ENCODE measurements at regions not wholly inside any gene's neighbourhood (a gene's known extent, or its start where the extent isn't known, plus 50 kb on each side); places are given as distances from the start of the nearest gene placed in this dataset.
"Not testable (repeated sequence)": the region's sequence is repeated elsewhere in the genome, so short reads cannot be mapped to it uniquely, and the experiment has no call there.

- H3K27ac ChIP-seq = no peak overlapping the region
- H3K36me3 ChIP-seq (ENCODE audit: low read depth, missing control alignments) = no peaks in the 10 kb centered on the region
- DNase-seq = no peak
- intact Hi-C loops (cut with DNase I; ENCODE audit: low total_unique reads) = no loop called here
- no peaks in the 10 kb centered on the region for H3K27me3 ChIP-seq
- H3K4me3 ChIP-seq = no peak overlapping the region
- no peak for TF ChIP-seq CTCF (IDR thresholded peaks at IDR 0.05)
- TF ChIP-seq POLR2A (IDR thresholded peaks at IDR 0.05) = no peak
- no peaks in the 10 kb centered on the region for H3K4me1 ChIP-seq
- no peaks in the 10 kb centered on the region for H3K9me3 ChIP-seq
- 61 to 63% methylated on average over 2 of the region's 2 CpGs for WGBS, 2 donors
These were observed 117.3 kb upstream of the CDK6 start for GRCh38 chr7:92953657-92954056.

GRCh38 chr7:92949748-92950147 is 113.4 kb upstream of the CDK6 start:
- Histone ChIP-seq H3K4me1 (no peaks in the 10 kb centered on the region), H3K27ac (no peak overlapping the region), H3K9me3 (no peaks in the 10 kb centered on the region), H3K27me3 (no peaks in the 10 kb centered on the region), H3K4me3 (no peak overlapping the region), H3K36me3 (ENCODE audit: low read depth, missing control alignments) (no peaks in the 10 kb centered on the region)
- intact Hi-C loops (cut with DNase I; ENCODE audit: low total_unique reads) = no loop called here
- WGBS, 2 donors = 57% methylated on average over 1 of the region's 1 CpG
- TF ChIP-seq POLR2A (IDR thresholded peaks at IDR 0.05) (no peak), CTCF (IDR thresholded peaks at IDR 0.05) (no peak)
- DNase-seq = no peak

GRCh38 chr7:92945840-92946239 is 109.5 kb upstream of the CDK6 start:
- no peak overlapping the region for H3K4me3 ChIP-seq
- intact Hi-C loops (cut with DNase I; ENCODE audit: low total_unique reads) = no loop called here
- no peak overlapping the region for H3K27ac ChIP-seq
- H3K36me3 ChIP-seq (ENCODE audit: low read depth, missing control alignments) = no peaks in the 10 kb centered on the region
- WGBS, 2 donors = 57 to 70% methylated on average over 4 of the region's 4 CpGs
- TF ChIP-seq POLR2A (IDR thresholded peaks at IDR 0.05) (no peak), CTCF (IDR thresholded peaks at IDR 0.05) (no peak)
- no peak for DNase-seq
- H3K27me3 ChIP-seq = no peaks in the 10 kb centered on the region
- no peaks in the 10 kb centered on the region for H3K4me1 ChIP-seq
- no peaks in the 10 kb centered on the region for H3K9me3 ChIP-seq

- WGBS, 2 donors = 42 to 58% methylated on average over 6 of the region's 6 CpGs
- intact Hi-C loops (cut with DNase I; ENCODE audit: low total_unique reads) = no loop called here
- DNase-seq = no peak
These were observed 108.3 kb upstream of the CDK6 start for GRCh38 chr7:92944633-92945032.

GRCh38 chr7:92942706-92943105 is 106.3 kb upstream of the CDK6 start:
- H3K4me3 ChIP-seq; intact Hi-C loops (cut with DNase I; ENCODE audit: low total_unique reads); H3K27me3 ChIP-seq; H3K36me3 ChIP-seq (ENCODE audit: low read depth, missing control alignments); H3K27ac ChIP-seq; H3K4me1 ChIP-seq; H3K9me3 ChIP-seq; DNase-seq: not testable (repeated sequence)
- 67% methylated on average over 1 of the region's 1 CpG for WGBS, 2 donors

More at GRCh38 chr7:92944633-92945032, 108.3 kb upstream of the CDK6 start:
- Histone ChIP-seq H3K9me3 (no peaks in the 10 kb centered on the region), H3K27ac (no peak overlapping the region), H3K36me3 (ENCODE audit: low read depth, missing control alignments) (no peaks in the 10 kb centered on the region), H3K4me3 (no peak overlapping the region), H3K27me3 (no peaks in the 10 kb centered on the region), H3K4me1 (no peaks in the 10 kb centered on the region)
- no peak for TF ChIP-seq CTCF (IDR thresholded peaks at IDR 0.05)
- no peak for TF ChIP-seq POLR2A (IDR thresholded peaks at IDR 0.05)

Data from testis (tissue), 2 donors.